ENCODE measurements at regions not wholly inside any gene's neighbourhood (a gene's known extent, or its start where the extent isn't known, plus 50 kb on each side); places are given as distances from the start of the nearest gene placed in this dataset.

DNA sequence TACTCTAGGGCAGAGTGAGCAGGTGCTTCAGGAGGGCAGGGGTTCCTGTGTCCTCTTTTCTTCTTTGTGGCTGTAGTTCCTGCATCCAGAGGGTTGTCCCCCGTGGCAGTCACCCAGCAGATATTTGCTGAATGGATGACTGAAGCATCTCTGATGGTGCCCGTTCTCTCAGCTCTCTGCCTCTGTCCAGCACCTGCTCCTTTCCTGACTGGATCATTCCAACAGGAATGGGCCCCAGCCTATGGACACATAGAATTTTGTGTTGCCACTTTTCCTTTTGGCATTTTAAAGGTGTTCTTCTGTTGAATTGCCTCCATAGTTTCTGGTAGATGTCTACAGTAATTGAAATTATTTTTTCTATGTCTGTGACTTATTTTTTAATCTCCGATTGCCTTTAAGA is 372.5 kb upstream of the C1orf174 start:
- TF ChIP-seq CTCF (IDR thresholded peaks at IDR 0.05) = no peak
- no peak for TF ChIP-seq POLR2A (IDR thresholded peaks at IDR 0.05)
- Histone ChIP-seq H3K27me3 (no peaks in the 10 kb centered on the region), H3K36me3 (no peaks in the 10 kb centered on the region), H3K4me1 (no peaks in the 10 kb centered on the region), H3K4me3 (no peak overlapping the region), H3K27ac (no peak overlapping the region), H3K9me3 (no peaks in the 10 kb centered on the region)
- no peak for DNase-seq
- ATAC-seq = no peak
- intact Hi-C loops (cut with DNase I) = no loop called here
- WGBS (ENCODE audit: insufficient coverage, low coverage, low lambda C conversion rate, missing lambda C conversion rate) = 33% methylated on average over 3 of the region's 3 CpGs

GRCh38 chr1:4273243-4273642 is 373.2 kb upstream of the C1orf174 start:
- DNase-seq (no peak), ATAC-seq (no peak)
- H3K4me3 ChIP-seq = no peak overlapping the region
- 51% methylated on average over 3 of the region's 3 CpGs for WGBS (ENCODE audit: insufficient coverage, low coverage, low lambda C conversion rate, missing lambda C conversion rate)
- H3K4me1 ChIP-seq = no peaks in the 10 kb centered on the region
- intact Hi-C loops (cut with DNase I) = no loop called here
- no peak for TF ChIP-seq POLR2A (IDR thresholded peaks at IDR 0.05)
- TF ChIP-seq CTCF (IDR thresholded peaks at IDR 0.05) = no peak
- no peak overlapping the region for H3K27ac ChIP-seq
- H3K36me3 ChIP-seq = no peaks in the 10 kb centered on the region
- H3K27me3 ChIP-seq = no peaks in the 10 kb centered on the region
- H3K9me3 ChIP-seq = no peaks in the 10 kb centered on the region

- WGBS (ENCODE audit: insufficient coverage, low coverage, low lambda C conversion rate, missing lambda C conversion rate) = 31% methylated on average over 5 of the region's 5 CpGs
- ATAC-seq (no peak), DNase-seq (no peak)
- intact Hi-C loops (cut with DNase I) = no loop called here
- Histone ChIP-seq H3K27ac (no peak overlapping the region), H3K27me3 (no peaks in the 10 kb centered on the region), H3K4me3 (no peak overlapping the region), H3K9me3 (no peaks in the 10 kb centered on the region), H3K4me1 (no peaks in the 10 kb centered on the region), H3K36me3 (no peaks in the 10 kb centered on the region)
- TF ChIP-seq CTCF (IDR thresholded peaks at IDR 0.05) (no peak), POLR2A (IDR thresholded peaks at IDR 0.05) (no peak)
Measured at GRCh38 chr1:4273747-4274146, 373.7 kb upstream of the C1orf174 start.

GRCh38 chr1:4275083-4275482 is 375.0 kb upstream of the C1orf174 start:
- intact Hi-C loops (cut with DNase I) = no loop called here

More at GRCh38 chr1:4275083-4275482, 375.0 kb upstream of the C1orf174 start:
- Histone ChIP-seq H3K9me3 (no peaks in the 10 kb centered on the region), H3K4me1 (no peaks in the 10 kb centered on the region), H3K4me3 (no peak overlapping the region), H3K27ac (no peak overlapping the region), H3K27me3 (no peaks in the 10 kb centered on the region), H3K36me3 (no peaks in the 10 kb centered on the region)
- DNase-seq = no peak
- ATAC-seq = no peak
- TF ChIP-seq POLR2A (IDR thresholded peaks at IDR 0.05) (no peak), CTCF (IDR thresholded peaks at IDR 0.05) (no peak)
- WGBS (ENCODE audit: insufficient coverage, low coverage, low lambda C conversion rate, missing lambda C conversion rate) = 59% methylated on average over 6 of the region's 9 CpGs

All from right lobe of liver (tissue), 6 donors.